ENCODE measurements at regions not wholly inside any gene's neighbourhood (a gene's known extent, or its start where the extent isn't known, plus 50 kb on each side); places are given as distances from the start of the nearest gene placed in this dataset.
"Not testable (repeated sequence)": the region's sequence is repeated elsewhere in the genome, so short reads cannot be mapped to it uniquely, and the experiment has no call there.

DNA sequence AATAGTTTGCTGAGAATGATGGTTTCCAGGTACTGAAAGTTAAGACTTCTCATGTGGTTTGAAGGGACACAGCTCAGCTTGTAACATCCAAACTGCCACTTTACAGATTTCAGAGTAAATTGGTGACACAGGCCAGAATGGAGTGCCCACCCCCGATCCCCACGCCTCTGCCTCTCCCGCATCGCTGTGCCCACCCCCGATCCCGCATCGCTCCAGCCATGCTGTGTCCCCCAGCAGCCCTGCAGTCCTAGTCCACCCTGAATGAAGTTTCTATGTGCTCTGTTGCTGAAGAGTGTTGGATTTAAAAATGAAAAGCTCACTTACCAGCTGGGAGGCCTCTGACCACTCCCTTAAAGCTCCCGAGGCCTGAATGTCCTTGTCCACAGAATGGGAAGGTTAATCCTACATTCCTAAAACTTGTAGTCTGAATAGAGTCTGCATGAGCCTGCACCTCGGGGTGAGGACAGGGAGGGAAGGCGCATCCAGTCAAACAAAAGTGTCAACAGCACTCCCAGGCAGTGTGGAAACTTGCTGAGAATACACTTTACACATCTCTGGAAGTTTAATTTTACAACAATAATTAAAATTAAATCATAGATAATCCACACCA lies 176.4 kb upstream of the ID2 start:
- DNase-seq (no peak), ATAC-seq (no peak)

GRCh38 chr2:8506746-8507145 lies 175.1 kb upstream of the ID2 start:
- ATAC-seq: no peak
- DNase-seq: no peak

DNA sequence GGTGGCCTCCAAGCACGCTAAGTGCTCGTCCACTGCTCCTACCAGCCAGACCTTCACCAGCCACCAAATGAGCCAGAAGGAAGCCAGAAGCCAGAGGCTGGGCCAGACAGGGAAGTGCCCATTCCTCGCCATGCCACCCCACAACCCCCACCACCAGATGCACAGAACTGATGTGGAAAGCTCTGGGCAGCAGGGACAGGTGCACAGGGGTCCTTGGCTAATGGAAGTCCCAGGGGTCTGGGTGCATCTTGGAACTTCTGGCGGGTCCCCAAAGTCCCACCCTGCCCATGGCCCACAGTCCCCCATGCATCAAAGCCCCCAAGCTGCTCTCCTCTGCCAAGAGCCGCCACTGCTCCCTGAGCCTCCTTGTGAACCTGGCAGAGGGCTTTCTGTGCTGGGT lies 173.1 kb upstream of the ID2 start:
- ATAC-seq (no peak), DNase-seq (no peak)

DNA sequence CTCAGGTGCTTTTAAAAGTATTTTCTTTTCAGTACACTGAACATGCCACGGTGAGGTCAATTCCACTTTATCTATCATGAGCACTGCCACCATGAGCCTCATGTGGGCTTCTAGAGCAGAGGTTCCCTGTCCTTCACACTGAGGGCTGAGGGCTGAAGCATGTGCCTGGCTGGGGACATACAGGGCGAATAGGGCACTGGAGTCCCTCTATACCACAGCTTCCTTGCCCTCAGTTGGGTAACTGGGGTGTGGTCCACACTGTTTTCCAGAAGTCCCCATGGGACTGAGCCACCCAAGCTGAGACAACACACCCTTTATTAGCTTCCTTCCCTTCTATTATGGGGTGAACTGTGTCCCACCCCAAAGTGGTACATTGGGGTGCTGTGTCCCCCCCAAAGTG lies 172.2 kb upstream of the ID2 start:
- DNase-seq (no peak), ATAC-seq (no peak)

- DNase-seq, ATAC-seq: not testable (repeated sequence)
These were observed 171.8 kb upstream of the ID2 start for GRCh38 chr2:8510055-8510454.

- DNase-seq: no peak
- no peak for ATAC-seq
These were observed 171.3 kb upstream of the ID2 start for GRCh38 chr2:8510519-8510918.

GRCh38 chr2:8511868-8512612 lies 169.8 kb upstream of the ID2 start:
- no peak for DNase-seq
- no peak for ATAC-seq

- DNase-seq (no peak), ATAC-seq (no peak)
These were observed 168.1 kb upstream of the ID2 start for GRCh38 chr2:8513601-8514273.

- ATAC-seq: no peak
- no peak for DNase-seq
These were observed 167.6 kb upstream of the ID2 start for GRCh38 chr2:8514274-8514662.

- DNase-seq (peak; percentile 70), ATAC-seq (peak; percentile 91)
These were observed 166.8 kb upstream of the ID2 start for GRCh38 chr2:8514796-8515758.

DNA sequence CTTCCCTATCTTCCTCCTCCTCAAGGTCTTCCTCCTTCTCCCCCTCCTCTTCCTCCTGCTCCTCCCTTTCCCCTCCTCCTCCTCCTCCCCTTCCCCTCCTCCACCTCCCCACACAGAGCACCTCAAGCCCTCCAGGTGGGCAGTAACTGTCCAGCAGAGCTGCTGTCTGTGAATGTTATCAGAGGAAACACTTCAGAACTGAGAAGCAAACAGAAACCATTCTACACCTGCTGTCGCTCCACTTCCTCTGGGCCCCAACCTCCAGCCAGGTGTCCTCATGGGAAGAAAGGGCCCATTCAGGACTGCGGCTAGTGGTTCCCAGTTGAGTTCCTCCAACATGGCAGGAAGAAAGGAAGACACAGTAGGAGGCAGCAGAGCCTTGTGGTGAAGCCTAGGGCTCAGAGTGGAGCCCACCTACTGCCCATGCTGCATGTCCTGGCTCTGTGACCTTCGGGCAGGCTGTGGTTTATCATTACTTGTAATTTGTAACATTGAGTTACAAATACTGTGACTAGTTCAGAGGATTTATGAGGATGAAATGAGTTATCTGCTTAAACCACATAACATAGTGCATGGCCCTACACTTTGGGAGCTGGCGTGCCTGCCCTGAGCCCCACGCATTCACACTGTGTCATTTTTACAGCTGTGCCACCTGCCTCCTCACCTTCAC lies 165.9 kb upstream of the ID2 start:
- ATAC-seq (peak; percentile 5), DNase-seq (peak; percentile 39)

DNA sequence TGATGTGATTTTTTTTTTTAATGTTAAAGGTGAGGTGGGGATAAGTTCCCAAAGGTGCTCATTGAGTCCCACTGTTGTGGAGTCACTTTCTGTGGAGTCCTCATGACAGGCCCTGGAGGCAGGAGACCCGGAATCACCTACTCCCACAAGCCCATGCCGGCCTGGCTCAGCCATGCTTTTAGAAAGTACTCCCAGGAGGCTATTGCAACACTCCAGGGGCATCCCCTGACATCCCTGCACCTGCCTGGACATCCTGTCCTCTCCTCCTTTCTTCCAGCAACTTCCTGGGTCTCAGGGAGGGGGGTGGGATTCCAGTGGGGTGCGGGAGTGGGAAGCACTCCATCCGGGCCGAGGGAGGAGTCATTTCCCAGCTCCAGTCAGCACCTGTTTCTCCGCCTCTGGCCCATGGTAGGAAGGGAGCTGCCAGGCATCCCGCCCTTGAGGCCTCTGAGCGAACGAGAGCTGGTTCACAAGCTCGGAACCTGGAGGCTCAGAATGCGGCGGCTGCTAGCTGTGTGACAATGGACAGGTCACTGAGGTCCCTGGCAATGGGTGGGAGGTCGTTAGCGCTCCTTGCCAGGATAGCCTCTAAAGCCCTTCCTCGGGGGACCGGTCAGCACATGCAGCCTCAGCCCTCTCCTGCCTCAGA lies 163.9 kb upstream of the ID2 start:
- ATAC-seq: no peak
- no peak for DNase-seq

DNA sequence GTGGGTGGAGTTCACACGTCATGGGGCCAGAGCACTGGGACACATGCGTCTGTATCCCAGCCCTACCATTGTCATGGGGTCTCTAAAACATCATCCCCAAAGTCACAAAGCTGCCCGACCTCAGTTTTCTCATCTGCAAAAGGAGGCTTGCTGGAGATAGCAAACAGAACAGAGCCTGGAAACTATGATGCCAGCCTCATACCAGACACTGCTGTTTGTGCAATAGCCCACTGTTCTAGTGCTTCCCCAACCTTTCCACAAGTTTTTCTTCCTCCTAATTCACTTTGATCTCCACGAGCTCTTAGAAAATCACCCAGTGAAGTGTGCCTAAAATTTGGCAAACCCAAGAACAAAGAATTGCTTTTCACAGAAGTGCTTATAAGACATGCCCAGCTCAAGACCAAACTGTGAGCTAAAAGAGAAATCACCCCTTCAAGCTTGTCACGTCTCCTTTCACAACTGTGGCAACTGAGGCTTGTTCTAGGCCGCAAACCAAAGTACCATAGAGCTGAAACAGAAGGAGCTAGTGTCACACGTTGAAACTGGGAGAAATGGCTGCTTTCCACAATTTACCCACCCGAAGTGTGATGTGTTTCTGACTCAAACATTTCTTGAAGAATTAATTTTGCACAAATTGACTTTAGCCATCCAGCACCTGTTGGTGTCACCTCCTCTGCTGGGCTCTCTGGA lies 162.7 kb upstream of the ID2 start:
- DNase-seq: no peak
- no peak for ATAC-seq

GRCh38 chr2:8520791-8521344 lies 161.0 kb upstream of the ID2 start:
- DNase-seq: no peak
- no peak for ATAC-seq

- ATAC-seq: no peak
- no peak for DNase-seq
These were observed 159.2 kb upstream of the ID2 start for GRCh38 chr2:8522687-8523086.

GRCh38 chr2:8524388-8524787 lies 157.5 kb upstream of the ID2 start:
- no peak for DNase-seq
- ATAC-seq: no peak

GRCh38 chr2:8524823-8525222 lies 157.0 kb upstream of the ID2 start:
- DNase-seq (no peak), ATAC-seq (no peak)

GRCh38 chr2:8525236-8525581 lies 156.6 kb upstream of the ID2 start:
- DNase-seq (no peak), ATAC-seq (no peak)

DNA sequence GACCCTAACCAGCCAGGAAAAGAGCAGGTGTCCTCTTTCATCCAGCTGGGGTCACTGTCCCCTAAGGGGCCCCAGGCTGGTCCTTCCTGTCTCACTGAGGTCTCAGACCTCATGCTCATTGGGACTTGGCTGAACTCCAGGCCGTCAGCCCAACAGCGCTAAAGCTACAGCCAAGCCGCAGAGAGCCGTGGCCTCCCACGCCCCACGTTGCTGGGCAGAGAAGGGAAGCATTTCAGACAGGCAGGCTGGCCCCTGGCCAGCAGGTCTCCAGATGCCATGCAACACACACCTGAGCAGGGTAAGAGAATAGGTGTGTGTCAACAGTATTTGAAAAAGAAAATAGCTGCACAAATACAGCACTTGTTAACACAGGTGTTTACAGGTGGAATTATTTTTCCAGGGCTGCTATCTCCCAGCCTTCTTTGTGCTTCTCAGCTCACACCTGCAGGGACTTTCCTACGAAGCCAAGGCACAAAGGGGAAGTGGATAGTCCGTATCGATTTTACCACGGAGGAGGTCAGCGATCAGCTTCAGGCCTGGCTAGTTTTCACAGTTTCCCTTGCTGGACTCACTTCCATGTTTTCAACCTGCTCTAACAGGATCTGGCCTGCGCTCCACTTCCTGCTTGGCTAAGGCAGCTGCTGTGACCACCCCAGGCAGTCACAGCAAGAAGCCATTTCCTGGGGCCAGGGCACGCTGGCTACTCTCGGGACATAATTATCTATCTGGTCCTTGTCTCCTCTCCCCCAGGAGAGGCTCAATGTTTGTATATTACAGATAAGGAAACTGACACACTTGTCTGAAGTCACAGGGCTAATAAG lies 156.1 kb upstream of the ID2 start:
- ATAC-seq: no peak
- DNase-seq: no peak

GRCh38 chr2:8526403-8526696 lies 155.5 kb upstream of the ID2 start:
- ATAC-seq (no peak), DNase-seq (no peak)
